GM19463 (cell line): ENCODE measurements at regions not wholly inside any gene's neighbourhood (a gene's known extent, or its start where the extent isn't known, plus 50 kb on each side); places are given as distances from the start of the nearest gene placed in this dataset.
"Not testable (repeated sequence)": the region's sequence is repeated elsewhere in the genome, so short reads cannot be mapped to it uniquely, and the experiment has no call there.

Source experiments
- ATAC-seq: cut with Tn5 transposase; IDR thresholded peaks from one replicate; pipeline ENCODE4 v1.9.1; 2021; ENCODE audit warnings: mild to moderate bottlenecking, moderate library complexity; ENCODE audit not compliant: unreplicated experiment

DNA sequence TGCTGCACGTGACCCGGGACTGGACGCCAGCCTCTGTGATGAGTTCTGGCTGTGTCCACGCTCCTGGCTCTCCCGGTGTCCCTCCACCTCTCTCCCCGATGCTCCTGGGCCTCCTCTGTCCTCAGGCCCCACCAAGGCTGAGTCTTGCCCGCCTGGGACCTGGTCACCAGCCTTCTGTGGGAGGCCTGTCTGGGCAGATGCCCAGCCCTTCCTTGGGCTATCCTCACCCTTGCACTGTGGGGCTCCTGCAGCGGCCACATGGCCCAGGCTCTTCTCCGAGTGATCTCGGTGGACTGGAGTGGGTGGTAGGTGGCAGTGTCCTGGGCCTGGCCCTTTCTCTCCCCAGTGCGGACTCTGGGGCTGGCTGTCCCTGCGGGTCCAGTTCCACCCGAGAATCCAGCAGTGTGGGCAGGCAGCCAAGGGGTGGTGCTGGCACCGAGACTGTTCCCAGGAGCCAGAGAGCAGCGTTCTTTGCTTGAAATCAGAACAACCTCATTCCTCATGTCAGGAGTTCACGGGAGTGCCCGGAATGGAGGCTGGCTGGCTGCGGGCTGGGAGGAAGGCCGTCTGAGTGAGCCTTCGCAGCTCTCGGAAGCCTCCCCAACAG is 94.6 kb downstream of the TMEM121 start:
- not testable (repeated sequence) for ATAC-seq

DNA sequence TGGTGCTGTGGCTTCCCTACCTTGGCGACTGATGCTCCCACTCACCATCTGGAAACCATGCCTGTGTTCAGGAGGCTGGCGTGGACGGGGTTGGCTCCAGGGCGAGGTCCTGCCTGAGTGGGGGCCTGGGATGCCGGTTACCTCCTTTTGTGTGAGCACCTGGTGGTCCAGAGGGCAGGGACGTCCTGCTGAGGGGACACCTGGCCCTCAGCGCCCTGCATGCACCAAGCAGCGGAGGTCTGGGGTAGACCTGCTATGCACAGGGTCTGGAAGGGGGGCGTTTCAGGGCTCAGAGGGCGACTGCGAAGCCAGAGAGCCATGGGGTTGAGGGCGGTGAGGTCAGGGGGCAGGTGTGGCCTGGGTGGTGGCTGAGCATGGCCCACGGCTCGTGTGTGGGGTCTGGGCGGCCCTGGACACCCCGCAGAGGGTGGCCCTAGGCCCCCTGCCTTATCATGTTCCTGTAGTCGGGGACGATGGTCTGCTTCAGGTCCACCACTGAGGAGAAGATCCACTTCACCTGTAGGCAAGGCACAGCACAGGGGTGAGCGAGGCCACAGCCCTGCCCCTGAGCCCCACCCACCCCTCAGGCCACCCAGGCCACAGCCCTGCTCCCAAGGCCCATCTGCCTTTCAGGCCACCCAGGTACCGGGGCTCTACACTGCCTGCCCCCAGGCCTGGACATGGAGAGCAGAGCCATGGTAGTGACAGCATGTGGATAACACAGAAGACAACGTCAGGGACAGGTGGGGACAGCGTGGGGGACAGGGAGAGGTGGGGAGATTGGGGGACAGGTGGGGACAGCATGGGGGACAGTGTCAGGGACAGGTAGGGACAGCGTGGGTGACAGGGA is 95.3 kb downstream of the TMEM121 start:
- not testable (repeated sequence) for ATAC-seq

DNA sequence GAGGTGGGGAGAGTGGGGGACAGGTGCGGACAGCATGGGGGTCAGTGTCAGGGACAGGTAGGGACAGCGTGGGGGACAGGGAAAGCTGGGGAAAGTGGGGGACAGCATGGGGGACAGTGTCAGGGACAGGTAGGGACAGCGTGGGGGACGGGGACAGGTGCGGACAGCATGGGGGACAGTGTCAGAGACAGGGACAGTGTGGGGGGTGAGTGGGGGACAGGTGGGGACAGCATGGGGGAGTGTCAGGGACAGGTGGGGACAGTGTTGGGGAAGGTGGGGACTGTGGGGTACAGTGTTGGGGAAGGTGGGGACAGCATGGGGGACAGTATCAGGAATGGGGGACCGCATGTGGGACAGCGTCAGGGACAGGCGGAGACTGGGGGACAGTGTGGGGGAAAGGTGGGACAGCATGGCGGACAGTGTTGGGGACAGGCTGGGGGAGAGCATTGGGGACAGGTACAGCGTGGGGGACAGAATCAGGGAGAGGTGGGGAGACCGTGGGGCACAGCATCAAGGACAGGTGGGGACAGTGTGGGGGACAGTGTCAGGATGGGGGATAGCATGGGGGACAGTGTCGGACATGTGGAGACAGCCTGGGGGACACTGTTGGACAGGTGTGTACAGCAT is 96.1 kb downstream of the TMEM121 start:
- no peak for ATAC-seq

DNA sequence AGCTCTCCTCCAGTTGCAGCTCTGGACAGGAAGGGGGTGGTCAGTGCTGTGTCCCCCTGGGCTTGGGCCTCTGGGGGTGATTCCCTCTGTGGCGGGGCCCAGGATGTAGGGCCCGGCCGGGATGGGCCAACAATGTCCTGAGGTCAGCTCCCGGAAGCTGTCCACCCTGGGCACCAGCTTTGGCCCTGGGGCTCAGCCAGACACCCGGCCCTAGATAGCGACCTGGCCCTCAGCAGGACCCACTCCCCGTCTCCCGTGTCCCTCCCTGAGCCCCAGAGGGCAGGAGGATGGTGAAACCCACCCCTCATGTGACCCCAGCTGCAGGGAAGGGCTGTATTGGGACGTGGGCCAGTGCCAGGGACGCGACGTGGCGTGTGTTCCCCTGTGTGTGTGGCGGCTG is 96.8 kb downstream of the TMEM121 start:
- not testable (repeated sequence) for ATAC-seq

DNA sequence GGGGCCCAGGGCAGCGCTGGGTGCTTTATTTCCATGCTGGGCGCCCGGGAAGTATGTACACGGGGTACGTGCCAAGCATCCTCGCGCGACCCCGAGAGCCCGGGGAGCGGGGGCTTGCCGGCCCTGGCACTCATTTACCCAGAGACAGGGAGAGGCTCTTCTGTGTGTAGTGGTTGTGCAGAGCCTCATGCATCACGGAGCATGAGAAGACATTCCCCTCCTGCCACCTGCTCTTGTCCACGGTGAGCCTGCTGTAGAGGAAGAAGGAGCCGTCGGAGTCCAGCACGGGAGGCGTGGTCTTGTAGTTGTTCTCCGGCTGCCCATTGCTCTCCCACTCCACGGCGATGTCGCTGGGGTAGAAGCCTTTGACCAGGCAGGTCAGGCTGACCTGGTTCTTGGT is 98.0 kb downstream of the TMEM121 start:
- ATAC-seq: not testable (repeated sequence)

DNA sequence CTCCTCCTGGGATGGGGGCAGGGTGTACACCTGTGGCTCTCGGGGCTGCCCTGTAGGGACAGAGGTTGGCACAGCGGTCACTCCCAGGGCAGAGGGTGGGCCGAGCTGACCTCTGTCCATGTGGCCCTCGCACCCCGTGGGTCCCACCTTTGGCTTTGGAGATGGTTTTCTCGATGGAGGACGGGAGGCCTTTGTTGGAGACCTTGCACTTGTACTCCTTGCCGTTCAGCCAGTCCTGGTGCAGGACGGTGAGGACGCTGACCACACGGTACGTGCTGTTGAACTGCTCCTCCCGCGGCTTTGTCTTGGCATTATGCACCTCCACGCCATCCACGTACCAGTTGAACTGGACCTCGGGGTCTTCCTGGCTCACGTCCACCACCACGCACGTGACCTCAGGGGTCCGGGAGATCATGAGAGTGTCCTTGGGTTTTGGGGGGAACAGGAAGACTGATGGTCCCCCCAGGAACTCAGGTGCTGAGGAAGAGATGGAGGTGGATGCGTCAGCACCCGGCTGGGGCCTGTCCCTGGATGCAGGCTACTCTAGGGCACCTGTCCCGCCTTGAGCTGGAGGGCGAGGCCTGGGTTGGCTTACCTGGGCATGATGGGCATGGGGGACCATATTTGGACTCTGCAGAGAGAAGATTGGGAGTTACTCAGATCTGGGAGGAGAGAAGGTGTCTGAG is 98.5 kb downstream of the TMEM121 start:
- not testable (repeated sequence) for ATAC-seq

DNA sequence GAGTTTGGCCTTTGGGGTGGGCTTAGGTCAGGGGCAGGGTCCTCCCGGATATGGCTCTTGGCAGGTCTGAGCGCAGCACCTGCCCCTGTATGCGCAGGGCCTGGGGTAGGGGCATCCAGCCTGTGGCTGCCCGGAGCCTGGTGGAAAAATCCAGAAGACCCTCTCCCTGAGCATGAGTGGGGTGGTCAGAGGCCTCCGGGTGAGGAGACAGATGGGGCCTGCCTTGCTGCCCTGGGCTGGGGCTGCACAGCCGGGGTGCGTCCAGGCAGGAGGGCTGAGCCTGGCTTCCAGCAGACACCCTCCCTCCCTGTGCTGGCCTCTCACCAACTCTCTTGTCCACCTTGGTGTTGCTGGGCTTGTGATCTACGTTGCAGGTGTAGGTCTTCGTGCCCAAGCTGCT is 99.1 kb downstream of the TMEM121 start:
- ATAC-seq: not testable (repeated sequence)

DNA sequence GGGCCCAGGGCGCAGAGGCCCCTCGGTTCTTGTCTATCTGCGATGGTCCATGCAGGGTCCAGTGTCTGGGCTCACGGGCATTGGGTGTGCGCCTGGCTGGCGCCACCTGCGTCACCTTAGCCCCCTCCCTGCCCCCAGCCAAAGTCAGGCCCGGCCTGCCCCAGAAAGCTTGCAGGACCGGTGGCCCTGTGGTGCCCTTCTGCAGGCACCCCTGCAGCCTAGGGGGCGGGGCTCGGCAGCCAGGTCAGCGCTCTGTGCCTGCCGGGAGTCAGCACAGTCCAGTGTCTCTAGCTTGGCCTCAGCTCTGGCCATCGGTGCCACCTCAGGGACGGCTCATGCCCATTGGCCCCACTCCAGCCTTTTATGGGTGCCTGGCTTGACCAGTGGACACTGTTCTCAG is 99.7 kb downstream of the TMEM121 start:
- ATAC-seq: not testable (repeated sequence)

DNA sequence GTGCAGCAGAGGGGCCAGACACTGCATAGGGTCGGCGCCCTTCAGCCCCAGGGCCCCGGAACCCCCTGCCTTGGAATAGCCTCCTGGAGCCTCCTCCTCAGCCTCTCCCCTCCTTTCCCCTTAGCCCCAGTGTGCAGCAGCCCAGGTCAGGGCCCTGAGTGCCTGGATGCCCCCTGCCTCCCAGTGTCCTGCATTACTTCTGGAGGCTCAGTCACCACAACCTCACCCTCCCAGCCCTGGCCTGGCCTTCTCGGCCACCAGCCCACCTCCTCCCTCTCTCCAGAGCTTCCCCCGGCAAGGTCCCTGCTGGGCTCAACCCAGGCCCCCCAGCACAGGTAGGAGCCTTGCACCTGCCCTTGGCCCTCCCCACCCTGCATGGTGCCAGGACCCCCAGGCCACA is 100.3 kb downstream of the TMEM121 start:
- ATAC-seq: not testable (repeated sequence)

DNA sequence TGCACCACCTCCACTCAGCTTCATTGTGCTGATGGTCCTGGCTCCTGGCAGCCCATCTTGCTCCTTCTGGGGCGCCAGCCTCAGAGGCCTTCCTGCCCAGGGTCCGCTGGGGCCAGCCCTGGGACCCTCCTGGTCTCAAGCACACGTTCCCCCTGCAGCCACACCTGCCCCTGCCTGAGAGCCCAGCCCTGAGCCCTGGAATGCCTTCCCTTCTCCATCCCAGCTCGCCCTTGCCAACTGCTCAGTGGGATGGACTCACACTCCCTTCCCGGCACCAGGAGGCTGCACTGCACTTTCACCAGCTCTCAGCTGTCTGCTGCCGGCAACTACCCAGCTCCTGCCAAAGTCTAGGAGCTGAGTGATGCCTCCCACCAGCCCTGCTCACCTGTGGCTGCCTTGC is 100.9 kb downstream of the TMEM121 start:
- not testable (repeated sequence) for ATAC-seq

DNA sequence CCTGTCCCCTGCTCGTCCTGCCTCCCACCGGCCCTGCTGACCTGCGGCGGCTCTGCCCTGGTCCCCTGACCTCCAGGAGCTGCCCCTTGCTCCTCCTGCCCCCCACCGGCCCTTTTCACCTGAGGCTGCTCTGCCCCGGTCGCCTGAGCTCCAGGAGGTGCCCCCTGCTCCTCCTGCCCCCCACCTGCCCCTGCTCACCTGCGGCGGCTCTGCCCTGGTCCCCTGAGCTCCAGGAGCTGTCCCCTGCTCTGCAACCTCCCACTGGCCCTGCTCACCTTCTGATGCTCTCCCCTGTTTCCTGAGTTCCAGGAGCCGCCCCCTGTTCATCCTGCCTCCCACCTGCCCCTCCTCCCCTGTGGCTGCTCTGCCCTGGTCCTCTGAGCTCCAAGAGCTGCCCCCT is 101.3 kb downstream of the TMEM121 start:
- no peak for ATAC-seq

DNA sequence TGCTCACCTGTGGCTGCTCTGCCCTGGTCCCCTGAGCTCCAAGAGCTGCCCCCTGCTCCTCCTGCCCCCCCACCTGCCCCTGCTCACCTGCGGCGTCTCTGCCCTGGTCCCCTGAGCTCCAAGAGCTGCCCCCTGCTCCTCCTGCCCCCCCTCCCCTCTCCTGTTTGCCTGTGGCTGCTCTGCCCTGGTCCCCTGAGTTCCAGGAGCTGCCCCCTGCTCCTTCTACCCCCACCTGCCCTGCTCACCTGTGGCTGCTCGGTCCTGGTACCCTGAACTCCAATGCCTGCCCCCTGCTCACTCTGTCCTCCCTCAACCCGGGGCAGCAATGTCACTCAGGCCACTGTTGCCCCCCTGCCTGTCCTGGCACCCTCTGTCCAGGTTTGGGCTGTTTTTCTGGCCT is 101.7 kb downstream of the TMEM121 start:
- not testable (repeated sequence) for ATAC-seq

DNA sequence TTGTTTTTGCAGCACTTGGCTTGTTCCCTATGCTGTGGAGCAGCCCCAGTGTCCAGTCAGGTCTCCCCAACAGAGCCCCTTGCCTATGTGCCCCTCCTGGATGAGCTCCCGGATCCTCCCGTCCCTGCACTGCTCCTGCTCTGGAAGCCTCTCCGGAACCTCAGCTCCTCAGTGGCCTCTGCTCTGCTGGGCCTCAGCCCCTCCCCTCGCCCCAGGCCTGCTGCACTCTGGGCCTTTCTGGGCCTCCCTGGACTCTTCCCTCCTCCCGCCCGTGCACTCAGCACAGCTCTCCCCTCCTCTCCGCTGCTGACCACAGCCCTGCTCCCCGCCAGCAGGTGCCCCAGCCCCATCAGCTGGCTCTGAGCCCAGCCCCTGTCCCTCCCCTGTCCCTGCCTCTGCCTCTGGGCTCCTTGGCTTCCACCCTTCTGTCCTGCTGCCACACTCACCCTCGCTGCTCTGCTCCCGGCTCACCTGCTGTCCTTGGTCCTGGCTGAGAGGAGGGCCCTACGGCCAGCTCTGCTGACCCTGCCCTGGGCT is 102.2 kb downstream of the TMEM121 start:
- ATAC-seq: not testable (repeated sequence)

DNA sequence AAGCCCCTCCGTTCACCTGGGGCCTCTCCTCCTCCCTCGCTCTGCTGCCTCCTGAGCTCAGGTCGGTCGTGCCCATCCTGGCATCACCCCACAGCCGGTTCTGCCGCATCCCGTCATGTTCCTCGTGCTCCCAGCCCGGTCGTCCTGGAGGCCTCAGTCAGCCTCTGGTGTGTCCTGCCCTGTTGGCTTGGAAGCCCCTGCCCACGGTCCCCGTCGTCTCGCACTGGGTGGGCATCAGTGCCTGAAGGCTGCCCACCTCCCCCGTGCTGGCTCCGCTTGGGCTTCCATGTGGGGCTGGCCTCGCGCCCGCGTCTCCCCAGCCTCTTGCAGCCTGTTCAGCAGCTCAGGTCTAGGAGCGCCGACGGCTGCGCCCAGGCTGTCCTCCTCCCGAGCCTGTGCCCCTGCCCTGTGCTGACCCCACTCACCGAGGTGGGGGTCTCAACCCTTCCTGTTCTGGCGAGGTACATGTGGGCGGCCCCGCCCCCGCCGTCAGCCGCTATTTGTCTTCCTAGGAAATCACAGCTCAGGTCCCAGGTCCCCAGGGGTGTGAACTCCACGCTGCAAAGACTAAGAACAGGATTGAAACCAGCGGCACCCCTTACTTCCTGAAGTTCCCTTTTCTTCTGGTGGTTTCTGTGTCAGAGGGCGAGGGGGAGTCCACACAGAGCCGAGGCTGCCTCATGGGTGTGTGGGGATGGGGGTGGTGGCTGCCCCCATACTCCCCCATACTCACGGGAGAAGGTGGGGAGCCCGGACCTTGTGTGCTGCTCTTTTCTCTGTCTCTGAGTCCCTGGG is 102.9 kb downstream of the TMEM121 start:
- ATAC-seq: not testable (repeated sequence)

DNA sequence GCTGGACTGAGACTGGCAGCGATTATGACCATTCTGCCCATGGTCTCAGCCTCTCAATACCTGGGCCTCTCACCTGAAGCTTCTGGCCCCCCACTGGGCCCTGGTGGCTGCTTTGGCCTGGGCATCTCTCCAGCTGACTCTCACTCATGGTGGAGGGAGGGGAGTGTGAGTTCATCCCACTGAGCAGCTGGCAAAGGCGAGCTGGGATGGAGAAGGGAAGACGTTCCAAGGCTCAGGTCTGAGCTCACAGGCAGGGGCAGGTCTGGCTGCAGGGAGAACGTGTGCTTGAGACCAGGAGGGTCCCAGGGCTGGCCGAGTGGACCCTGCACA is 103.5 kb downstream of the TMEM121 start:
- no peak for ATAC-seq

DNA sequence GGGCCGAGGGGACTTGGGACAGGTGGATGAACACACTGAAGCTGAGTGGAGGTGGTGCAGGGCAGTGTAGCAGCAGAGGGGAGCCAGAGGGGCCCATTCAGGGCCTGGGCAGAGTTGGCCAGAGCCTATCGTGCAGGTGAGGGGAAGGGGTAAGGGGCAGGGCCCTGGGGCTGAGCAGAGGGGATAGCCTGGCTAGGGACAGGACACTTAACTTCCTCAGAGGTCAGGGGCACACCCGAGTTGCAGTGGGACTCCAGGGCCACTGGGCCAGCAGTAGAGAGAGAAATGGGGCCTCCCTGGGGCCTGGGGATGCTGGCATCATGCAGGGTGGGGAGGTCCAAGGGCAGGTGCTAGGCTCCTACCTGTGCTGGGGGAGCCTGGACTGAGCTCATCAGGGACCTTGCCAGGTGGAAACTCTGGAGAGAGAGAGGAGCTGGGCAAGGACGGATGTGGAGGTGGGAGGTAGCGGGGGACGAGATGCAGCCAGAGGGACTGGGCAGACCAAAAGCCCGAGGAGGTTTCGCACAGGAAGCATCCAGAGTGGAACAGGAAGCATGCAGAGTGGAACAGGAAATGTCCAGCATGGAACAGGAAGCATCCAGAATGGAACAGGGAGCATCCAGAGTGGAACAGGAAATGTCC is 104.0 kb downstream of the TMEM121 start:
- not testable (repeated sequence) for ATAC-seq

DNA sequence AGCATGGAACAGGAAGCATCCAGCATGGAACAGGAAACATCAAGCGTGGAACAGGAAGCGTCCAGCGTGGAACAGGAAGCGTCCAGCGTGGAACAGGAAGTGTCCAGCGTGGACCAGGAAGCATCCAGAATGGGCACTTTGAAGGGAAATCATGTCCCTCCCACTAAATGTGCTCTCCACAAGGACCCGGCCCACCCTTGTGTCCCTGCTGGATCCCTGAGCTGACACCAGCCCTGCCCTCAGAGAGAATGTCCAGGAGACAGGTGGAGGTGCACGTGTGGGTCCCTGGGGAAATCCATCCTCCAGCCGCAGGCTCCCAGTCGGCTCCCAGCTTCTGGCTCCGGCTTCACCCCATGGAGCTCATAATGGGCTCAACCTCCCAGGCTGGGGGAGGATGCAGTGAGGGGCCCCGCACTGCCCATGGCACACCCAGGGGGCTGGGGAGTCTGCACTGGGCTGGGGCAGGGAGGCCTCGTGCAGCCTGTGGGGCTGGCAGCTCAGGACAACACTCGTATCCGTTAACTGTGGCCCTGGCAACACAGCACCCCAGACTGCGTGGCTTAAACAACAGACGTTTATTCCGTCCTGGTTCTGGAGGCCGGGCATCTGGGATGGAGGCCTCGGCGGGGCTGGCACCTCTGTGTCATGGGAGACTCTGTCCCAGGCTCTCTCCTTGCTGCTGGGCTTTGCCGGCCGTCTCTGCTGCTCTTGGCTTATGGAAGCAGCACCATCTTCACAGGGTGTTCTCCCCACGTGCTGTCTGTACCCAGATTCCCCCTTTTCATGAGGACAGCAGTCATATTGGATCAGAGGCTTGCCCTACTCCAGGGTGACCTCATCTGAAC is 104.8 kb downstream of the TMEM121 start:
- not testable (repeated sequence) for ATAC-seq

DNA sequence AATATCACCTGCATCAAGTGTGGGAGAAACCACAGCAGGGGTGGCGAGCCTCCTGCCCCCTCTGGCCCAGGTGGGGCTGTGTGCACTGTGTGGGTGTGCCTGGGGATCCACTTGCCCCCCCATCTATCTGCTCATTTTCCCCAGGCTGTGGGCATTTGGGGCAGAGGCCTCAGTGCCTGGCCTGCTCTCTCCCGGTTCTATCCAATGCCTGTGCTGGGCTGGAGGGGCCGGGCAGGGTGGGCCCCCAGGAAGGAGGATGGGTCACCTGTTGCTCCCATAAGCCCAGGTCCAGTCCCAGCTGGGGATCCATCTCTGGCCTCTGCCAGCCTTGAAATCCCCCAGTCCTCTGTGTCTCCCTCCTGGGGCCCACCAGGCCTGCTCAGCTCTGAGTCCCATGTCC is 105.6 kb downstream of the TMEM121 start:
- ATAC-seq: no peak

DNA sequence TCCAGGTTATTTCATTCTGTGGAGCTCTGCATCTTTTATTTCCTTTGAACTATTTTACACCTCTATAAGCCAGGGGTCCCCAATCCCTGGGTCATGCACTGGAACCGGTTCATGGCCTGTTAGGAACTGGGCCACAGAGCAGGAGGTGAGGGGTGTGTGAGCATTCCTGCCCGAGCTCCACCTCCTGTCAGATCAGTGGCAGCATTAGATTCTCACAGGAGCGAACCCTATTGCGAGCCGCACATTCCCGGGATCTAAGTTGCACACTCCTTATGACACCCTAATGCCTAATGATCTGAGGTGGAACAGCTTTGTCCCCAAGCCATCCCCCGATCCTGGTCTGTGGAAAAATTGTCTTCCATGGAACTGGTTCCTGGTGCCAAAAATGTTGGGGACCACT is 107.2 kb downstream of the TMEM121 start:
- not testable (repeated sequence) for ATAC-seq
